CD4-positive, alpha-beta T cell (primary cell): ENCODE measurements at regions not wholly inside any gene's neighbourhood (a gene's known extent, or its start where the extent isn't known, plus 50 kb on each side); places are given as distances from the start of the nearest gene placed in this dataset.

Experiments used
- ATAC-seq: fragments of 200-7000 bp; cut with Tn5 transposase; one replicate; pipeline ENCODE4 v1.10.0; 2022; ENCODE audit warnings: mild to moderate bottlenecking; ENCODE audit not compliant: poor library complexity
- CTCF ChIA-PET: fragments of 350-600 bp; sonication (Branson Sonifier 250); formaldehyde crosslinking; loops from one replicate; lab custom pipeline; 2021; ENCODE audit warnings: antibody characterized with exemption, inconsistent platforms; lab: Charles Lee
- POLR2A ChIA-PET: fragments of 350-600 bp; sonication (Branson Sonifier 250); formaldehyde crosslinking; loops from one replicate; lab custom pipeline; 2021; ENCODE audit warnings: antibody characterized with exemption, inconsistent platforms; lab: Charles Lee
- DNase-seq, 14 experiments: peaks; one replicate each; pipeline ENCODE4 v3.0.0-alpha.2; 2013 to 2020; ENCODE audit warnings: mixed read lengths in 2 of 14
- H3K27ac ChIP-seq, 2 donors: one replicate each; pipeline versions ENCODE4 v1.5.1 to v1.7.0; 2013; ENCODE audit warnings: low read length in 2 of 2, low read depth in 1 of 2, mild to moderate bottlenecking in 1 of 2
- H3K27me3 ChIP-seq, 2 experiments: 1 replicate in 1 of 2; 2 replicates in 1 of 2; pipeline versions ENCODE4 v1.6.1 to v1.7.0; 2013; ENCODE audit warnings: low read length in 2 of 2, control low read depth in 1 of 2, mild to moderate bottlenecking in 1 of 2, moderate library complexity in 1 of 2; ENCODE audit not compliant: insufficient read depth in 2 of 2, control insufficient read depth in 1 of 2
- H3K36me3 ChIP-seq: one replicate; pipeline ENCODE4 v1.6.1; 2013; ENCODE audit warnings: low read length, control low read depth; ENCODE audit not compliant: insufficient read depth
- H3K4me1 ChIP-seq: one replicate; pipeline ENCODE4 v1.6.1; 2013; ENCODE audit warnings: low read length, control low read depth; ENCODE audit not compliant: insufficient read depth
- H3K4me3 ChIP-seq: one replicate; pipeline ENCODE4 v1.5.1; 2013; ENCODE audit warnings: mild to moderate bottlenecking, low read length, moderate library complexity
- H3K9me3 ChIP-seq, 2 experiments: 1 replicate in 1 of 2; 2 replicates in 1 of 2; pipeline versions ENCODE4 v1.6.1 to v1.7.0; 2013; ENCODE audit warnings: low read length in 2 of 2, mild to moderate bottlenecking in 2 of 2, control low read depth in 1 of 2, moderate library complexity in 1 of 2; ENCODE audit not compliant: control insufficient read depth in 1 of 2, insufficient read depth in 1 of 2
- H3K27ac Mint-ChIP-seq: one replicate; pipeline ENCODE4 v1.8.0; 2020; ENCODE audit warnings: mixed read lengths
- H3K27me3 Mint-ChIP-seq: one replicate; pipeline ENCODE4 v1.8.0; 2021; ENCODE audit warnings: mixed read lengths
- H3K36me3 Mint-ChIP-seq: one replicate; pipeline ENCODE4 v1.8.0; 2021; ENCODE audit warnings: low read depth, mixed read lengths
- H3K4me1 Mint-ChIP-seq: one replicate; pipeline ENCODE4 v1.8.0; 2021; ENCODE audit warnings: low read depth, mixed read lengths
- H3K4me3 Mint-ChIP-seq: one replicate; pipeline ENCODE4 v1.8.0; 2020; ENCODE audit warnings: mild to moderate bottlenecking, mixed read lengths
- H3K9me3 Mint-ChIP-seq: one replicate; pipeline ENCODE4 v1.8.0; 2020; ENCODE audit warnings: mixed read lengths
- intact Hi-C, 2 experiments: fragments of 100-400 bp; cut with DNase I in 1 of 2; cut with micrococcal nuclease in 1 of 2; formaldehyde crosslinking; loops; one replicate each; pipeline versions ENCODE4 v1.15.1 to v1.9.0; 2023 to 2025; cut with DNase I, micrococcal nuclease
- TF ChIP-seq, protein P1 (sequence below): fragments of 200-600 bp; IDR thresholded peaks from one replicate; pipeline ENCODE4 v1.8.0; 2022; ENCODE audit warnings: antibody characterized with exemption, mild to moderate bottlenecking

DNA sequence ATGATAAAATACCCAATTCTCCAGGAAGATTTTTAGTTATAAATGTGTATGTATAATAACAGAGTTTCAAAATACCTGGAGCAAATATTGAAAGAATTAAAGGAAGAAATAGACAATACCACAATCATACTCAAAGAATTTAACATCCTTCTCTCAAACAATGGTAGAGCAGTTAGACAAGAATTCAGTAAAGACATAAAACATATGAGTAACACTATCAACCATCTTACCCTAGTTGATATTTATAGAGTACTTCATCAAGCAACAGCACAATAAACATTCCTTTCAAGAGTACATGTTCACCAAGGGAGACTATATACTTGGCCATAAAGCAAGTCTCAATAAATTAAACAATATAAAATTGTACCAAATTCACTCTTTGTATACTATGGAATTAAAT lies 108.4 kb downstream of the DLEU7 start:
- CTCF ChIA-PET: no interaction called here
- POLR2A ChIA-PET: no interaction called here
- H3K27ac ChIP-seq: no peak overlapping the region
- DNase-seq (no peak), ATAC-seq (no peak)
- H3K4me1 Mint-ChIP-seq: peaks cover 6% of the 10 kb centered on the region
- no peaks in the 10 kb centered on the region for H3K9me3 ChIP-seq
- H3K27ac Mint-ChIP-seq: no peak overlapping the region
- H3K4me3 Mint-ChIP-seq: no peak overlapping the region
- H3K36me3 Mint-ChIP-seq: no peaks in the 10 kb centered on the region
- H3K4me3 ChIP-seq: no peak overlapping the region
- TF ChIP-seq, protein P1, sequence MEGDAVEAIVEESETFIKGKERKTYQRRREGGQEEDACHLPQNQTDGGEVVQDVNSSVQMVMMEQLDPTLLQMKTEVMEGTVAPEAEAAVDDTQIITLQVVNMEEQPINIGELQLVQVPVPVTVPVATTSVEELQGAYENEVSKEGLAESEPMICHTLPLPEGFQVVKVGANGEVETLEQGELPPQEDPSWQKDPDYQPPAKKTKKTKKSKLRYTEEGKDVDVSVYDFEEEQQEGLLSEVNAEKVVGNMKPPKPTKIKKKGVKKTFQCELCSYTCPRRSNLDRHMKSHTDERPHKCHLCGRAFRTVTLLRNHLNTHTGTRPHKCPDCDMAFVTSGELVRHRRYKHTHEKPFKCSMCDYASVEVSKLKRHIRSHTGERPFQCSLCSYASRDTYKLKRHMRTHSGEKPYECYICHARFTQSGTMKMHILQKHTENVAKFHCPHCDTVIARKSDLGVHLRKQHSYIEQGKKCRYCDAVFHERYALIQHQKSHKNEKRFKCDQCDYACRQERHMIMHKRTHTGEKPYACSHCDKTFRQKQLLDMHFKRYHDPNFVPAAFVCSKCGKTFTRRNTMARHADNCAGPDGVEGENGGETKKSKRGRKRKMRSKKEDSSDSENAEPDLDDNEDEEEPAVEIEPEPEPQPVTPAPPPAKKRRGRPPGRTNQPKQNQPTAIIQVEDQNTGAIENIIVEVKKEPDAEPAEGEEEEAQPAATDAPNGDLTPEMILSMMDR: no peak
- H3K4me1 ChIP-seq: no peaks in the 10 kb centered on the region
- intact Hi-C loops: no loop called here
- H3K36me3 ChIP-seq: no peaks in the 10 kb centered on the region
- no peaks in the 10 kb centered on the region for H3K27me3 ChIP-seq
- no peaks in the 10 kb centered on the region for H3K9me3 Mint-ChIP-seq
- peaks cover 2% of the 10 kb centered on the region for H3K27me3 Mint-ChIP-seq

DNA sequence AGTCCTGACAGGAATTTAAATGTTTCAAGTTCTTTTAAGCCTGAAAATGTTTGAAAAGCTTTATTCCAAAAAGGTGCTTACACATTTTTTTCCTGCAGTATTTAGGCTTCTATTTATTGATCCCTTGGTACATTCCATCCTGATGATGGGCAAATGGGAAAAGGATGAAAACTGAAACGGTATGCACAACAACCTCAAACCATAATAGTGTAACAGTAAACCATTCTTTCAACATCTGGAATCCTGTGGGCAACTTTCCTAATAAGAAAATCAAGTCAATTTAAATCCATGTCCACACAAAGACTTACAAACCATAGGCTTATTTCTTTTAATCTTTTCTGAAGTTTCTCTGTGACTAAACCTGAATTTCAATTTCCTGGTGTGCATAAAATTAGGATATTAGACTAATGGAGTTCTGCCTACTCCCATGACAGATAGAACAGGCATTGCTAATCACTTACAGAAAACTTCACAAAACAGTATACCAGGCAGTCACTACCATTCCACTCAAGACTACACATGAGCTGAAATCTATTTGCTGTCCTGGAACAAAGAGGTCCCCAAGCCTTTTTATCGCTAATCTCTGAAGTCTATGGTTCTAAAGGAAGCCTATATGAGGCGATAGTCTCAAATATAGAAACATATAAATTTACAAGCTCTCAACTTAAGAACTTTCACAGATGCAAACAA lies 103.3 kb downstream of the DLEU7 start:
- Mint-ChIP-seq H3K4me3 (no peak overlapping the region), H3K4me1 (no peaks in the 10 kb centered on the region), H3K27ac (no peak overlapping the region), H3K27me3 (no peaks in the 10 kb centered on the region), H3K9me3 (no peaks in the 10 kb centered on the region), H3K36me3 (no peaks in the 10 kb centered on the region)
- no peaks in the 10 kb centered on the region for H3K4me1 ChIP-seq
- DNase-seq (no peak), ATAC-seq (no peak)
- TF ChIP-seq, protein P1: no peak
- no peak overlapping the region for H3K4me3 ChIP-seq
- no peaks in the 10 kb centered on the region for H3K27me3 ChIP-seq
- no peaks in the 10 kb centered on the region for H3K36me3 ChIP-seq
- no peak overlapping the region for H3K27ac ChIP-seq
- intact Hi-C loops: no loop called here
- ChIA-PET CTCF (no interaction called here), POLR2A (no interaction called here)
- no peaks in the 10 kb centered on the region for H3K9me3 ChIP-seq

DNA sequence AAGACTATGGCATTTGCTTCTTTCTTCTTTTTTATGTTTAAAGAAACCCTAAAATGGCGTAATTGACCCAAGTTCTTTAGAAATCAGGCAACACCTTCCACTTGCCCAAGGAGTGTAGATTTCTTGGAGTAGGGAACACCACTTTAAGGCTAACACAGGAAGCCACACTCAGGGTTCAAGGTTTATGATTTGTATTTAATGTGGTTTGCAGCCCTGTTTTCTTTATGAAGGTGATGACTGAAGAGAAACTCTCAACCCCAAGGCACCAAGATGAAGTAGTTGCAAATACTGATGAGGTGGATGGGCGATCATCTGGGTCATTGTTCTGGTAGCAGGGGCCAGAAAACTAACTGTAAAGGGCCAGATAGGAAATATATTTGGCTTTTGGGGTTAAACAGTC lies 101.1 kb downstream of the DLEU7 start:
- ATAC-seq: no peak
- no peak overlapping the region for H3K27ac Mint-ChIP-seq
- no peak overlapping the region for H3K4me3 ChIP-seq
- H3K9me3 Mint-ChIP-seq: no peaks in the 10 kb centered on the region
- CTCF ChIA-PET: no interaction called here
- no peaks in the 10 kb centered on the region for H3K36me3 Mint-ChIP-seq
- H3K9me3 ChIP-seq: no peaks in the 10 kb centered on the region
- H3K27me3 Mint-ChIP-seq: no peaks in the 10 kb centered on the region
- no peak for DNase-seq
- no peaks in the 10 kb centered on the region for H3K36me3 ChIP-seq
- no peaks in the 10 kb centered on the region for H3K4me1 Mint-ChIP-seq
- no peaks in the 10 kb centered on the region for H3K4me1 ChIP-seq
- no peak overlapping the region for H3K4me3 Mint-ChIP-seq
- intact Hi-C loops: no loop called here
- no peak overlapping the region for H3K27ac ChIP-seq
- no peaks in the 10 kb centered on the region for H3K27me3 ChIP-seq
- TF ChIP-seq, protein P1: no peak
- POLR2A ChIA-PET: no interaction called here
